Suprapubic skin (tissue), 4 donors: ENCODE measurements at regions not wholly inside any gene's neighbourhood (a gene's known extent, or its start where the extent isn't known, plus 50 kb on each side); places are given as distances from the start of the nearest gene placed in this dataset.

Experiments used
- DNase-seq, 2 donors: peaks; one replicate each; pipeline ENCODE4 v3.0.0-alpha.2; 2019; ENCODE audit warnings: low spot score in 2 of 2
- H3K27ac ChIP-seq: fragments of 200-600 bp; sonication (generic); one replicate; pipeline ENCODE4 v1.5.1; 2019
- H3K27me3 ChIP-seq: fragments of 200-600 bp; sonication (generic); one replicate; pipeline ENCODE4 v1.5.1; 2019
- H3K36me3 ChIP-seq: fragments of 200-600 bp; sonication (generic); one replicate; pipeline ENCODE4 v1.5.1; 2019
- H3K4me1 ChIP-seq: fragments of 200-600 bp; sonication (generic); one replicate; pipeline ENCODE4 v1.5.1; 2019
- H3K4me3 ChIP-seq: fragments of 200-600 bp; sonication (generic); one replicate; pipeline ENCODE4 v1.5.1; 2019; ENCODE audit warnings: mild to moderate bottlenecking
- H3K9me3 ChIP-seq: fragments of 200-600 bp; sonication (generic); one replicate; pipeline ENCODE4 v1.5.1; 2019
- CTCF ChIP-seq, 2 donors: fragments of 200-600 bp in 1 of 2; fragments of 450-650 bp in 1 of 2; sonication (generic) in 1 of 2; IDR thresholded peaks; one replicate each; pipeline ENCODE4 v1.5.1; 2016 to 2019; ENCODE audit warnings: antibody characterized with exemption in 2 of 2, mild to moderate bottlenecking in 1 of 2, moderate library complexity in 1 of 2
- EP300 ChIP-seq: sonication (generic); formaldehyde crosslinking; IDR thresholded peaks from one replicate; pipeline ENCODE4 v1.6.1; 2017; ENCODE audit warnings: antibody characterized with exemption
- POLR2A ChIP-seq, 2 donors: fragments of 450-650 bp; IDR thresholded peaks; one replicate each; pipeline ENCODE4 v1.6.1; 2017; ENCODE audit warnings: antibody characterized with exemption in 2 of 2, mild to moderate bottlenecking in 2 of 2, moderate library complexity in 2 of 2
- POLR2AphosphoS5 ChIP-seq, 3 donors: sonication (generic); formaldehyde crosslinking; IDR thresholded peaks; one replicate each; pipeline ENCODE4 v1.6.1; 2017; ENCODE audit warnings: antibody characterized with exemption in 3 of 3
- WGBS: methylation state at CpG from one replicate; pipeline ENCODE4 v1.1.5; 2018; 5-methylcytosine and 5-hydroxymethylcytosine counted together

DNA sequence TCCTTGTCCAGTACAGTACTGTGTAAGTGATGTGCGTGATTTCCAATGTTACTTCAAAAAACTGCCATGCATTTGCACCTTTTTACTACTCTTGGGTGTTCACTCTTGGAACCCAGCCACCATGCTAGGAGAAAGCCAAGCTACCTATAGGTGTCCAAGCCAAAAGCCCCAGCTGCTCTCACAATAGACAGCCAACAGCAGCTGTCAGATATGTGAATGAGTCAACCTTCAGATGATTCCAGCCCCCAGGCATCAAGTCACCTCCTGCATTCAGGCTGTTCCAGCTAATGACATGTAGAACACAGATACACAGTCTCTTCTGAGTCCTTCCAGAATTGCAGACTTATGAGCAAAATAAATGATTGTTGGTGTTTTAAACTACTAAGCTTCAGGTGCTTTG, 417.7 kb upstream of the TGFBR2 start:
- Histone ChIP-seq H3K36me3 (no peaks in the 10 kb centered on the region), H3K27ac (no peak overlapping the region), H3K9me3 (no peaks in the 10 kb centered on the region), H3K4me3 (no peak overlapping the region), H3K27me3 (no peaks in the 10 kb centered on the region), H3K4me1 (peaks cover 13% of the 10 kb centered on the region)
- DNase-seq = no peak
- TF ChIP-seq POLR2A (IDR thresholded peaks at IDR 0.05) = no peak
- WGBS = 63% methylated on average over 1 of the region's 1 CpG

GRCh38 chr3:30189900-30190299, 416.5 kb upstream of the TGFBR2 start:
- WGBS = 37% methylated on average over 3 of the region's 3 CpGs
- DNase-seq = no peak
- Histone ChIP-seq H3K4me1 (peaks cover 13% of the 10 kb centered on the region), H3K36me3 (no peaks in the 10 kb centered on the region), H3K4me3 (no peak overlapping the region), H3K27me3 (no peaks in the 10 kb centered on the region), H3K27ac (no peak overlapping the region), H3K9me3 (no peaks in the 10 kb centered on the region)
- no peak for TF ChIP-seq EP300
- no peak for TF ChIP-seq POLR2AphosphoS5 (IDR thresholded peaks at IDR 0.05)
- no peak for TF ChIP-seq CTCF (IDR thresholded peaks at IDR 0.05)
- TF ChIP-seq POLR2A (IDR thresholded peaks at IDR 0.05) = no peak

DNA sequence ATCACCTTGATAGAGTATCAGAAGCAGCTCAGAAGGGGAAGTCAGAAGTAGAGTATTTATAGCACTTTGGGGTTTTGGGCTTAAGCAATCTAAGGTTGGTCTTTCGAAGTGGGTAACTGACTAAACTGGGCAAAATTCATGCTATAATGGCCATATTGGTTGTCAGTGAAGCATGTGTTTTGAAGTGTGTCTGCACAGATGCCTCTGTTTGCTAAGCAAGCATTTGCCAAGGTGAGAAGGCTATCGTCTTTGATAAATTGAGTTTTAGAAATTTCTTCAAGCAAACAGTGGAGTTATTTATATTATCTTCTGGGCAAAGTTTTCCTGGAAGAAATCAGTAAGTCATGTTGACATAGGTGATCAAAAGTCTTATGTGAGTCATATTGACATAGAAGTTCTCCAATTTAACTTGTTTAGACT, 412.8 kb upstream of the TGFBR2 start:
- H3K4me3 ChIP-seq = no peak overlapping the region
- no peaks in the 10 kb centered on the region for H3K27me3 ChIP-seq
- H3K36me3 ChIP-seq = no peaks in the 10 kb centered on the region
- no peak overlapping the region for H3K27ac ChIP-seq
- TF ChIP-seq CTCF (IDR thresholded peaks at IDR 0.05) (no peak), POLR2AphosphoS5 (IDR thresholded peaks at IDR 0.05) (no peak), POLR2A (IDR thresholded peaks at IDR 0.05) (no peak), EP300 (no peak)
- no peak for DNase-seq
- no peaks in the 10 kb centered on the region for H3K9me3 ChIP-seq
- 46% methylated on average over 2 of the region's 2 CpGs for WGBS
- H3K4me1 ChIP-seq = peaks cover 6% of the 10 kb centered on the region

DNA sequence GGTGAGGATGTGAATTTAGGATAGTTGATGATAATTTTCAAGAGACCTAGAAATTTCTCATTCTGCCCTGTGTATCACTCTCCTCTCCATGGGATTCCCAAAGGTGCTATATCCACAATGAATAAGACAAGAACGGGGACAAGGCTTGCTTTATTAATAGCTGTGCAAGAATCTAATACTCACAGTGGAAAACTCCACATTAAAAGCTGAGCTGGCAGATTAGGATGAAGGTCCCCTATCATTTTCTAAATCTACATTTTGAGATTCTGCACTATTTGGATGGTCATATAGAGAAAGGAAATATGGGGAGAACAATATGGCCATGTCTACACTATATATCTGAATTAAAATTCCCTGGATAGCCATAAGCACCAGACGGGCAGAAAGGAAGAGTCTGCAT, 411.0 kb upstream of the TGFBR2 start:
- no peak for DNase-seq
- 63% methylated on average over 2 of the region's 2 CpGs for WGBS
- no peaks in the 10 kb centered on the region for H3K4me1 ChIP-seq
- no peaks in the 10 kb centered on the region for H3K27me3 ChIP-seq
- H3K36me3 ChIP-seq = no peaks in the 10 kb centered on the region
- no peak overlapping the region for H3K27ac ChIP-seq
- no peaks in the 10 kb centered on the region for H3K9me3 ChIP-seq
- H3K4me3 ChIP-seq = no peak overlapping the region
- TF ChIP-seq EP300 (no peak), POLR2A (IDR thresholded peaks at IDR 0.05) (no peak), CTCF (IDR thresholded peaks at IDR 0.05) (no peak), POLR2AphosphoS5 (IDR thresholded peaks at IDR 0.05) (no peak)

GRCh38 chr3:30198162-30198561, 408.2 kb upstream of the TGFBR2 start:
- Histone ChIP-seq H3K4me1 (no peaks in the 10 kb centered on the region), H3K27ac (no peak overlapping the region), H3K36me3 (no peaks in the 10 kb centered on the region), H3K4me3 (no peak overlapping the region), H3K9me3 (no peaks in the 10 kb centered on the region), H3K27me3 (no peaks in the 10 kb centered on the region)
- TF ChIP-seq POLR2A (IDR thresholded peaks at IDR 0.05) (no peak), POLR2AphosphoS5 (IDR thresholded peaks at IDR 0.05) (no peak), EP300 (no peak)
- DNase-seq = no peak

GRCh38 chr3:30199096-30199759, 407.2 kb upstream of the TGFBR2 start:
- 32% methylated on average over 6 of the region's 6 CpGs for WGBS
- peak in 1 of 2 donors; percentile 78 for DNase-seq
- no peak overlapping the region for H3K4me3 ChIP-seq
- no peak overlapping the region for H3K27ac ChIP-seq
- TF ChIP-seq EP300 (no peak), CTCF (IDR thresholded peaks at IDR 0.05) (peak; percentile 62 to 72)
- H3K36me3 ChIP-seq = no peaks in the 10 kb centered on the region
- no peaks in the 10 kb centered on the region for H3K27me3 ChIP-seq
- no peaks in the 10 kb centered on the region for H3K4me1 ChIP-seq
- H3K9me3 ChIP-seq = no peaks in the 10 kb centered on the region
